22Rv1 (cell line): ENCODE measurements at regions not wholly inside any gene's neighbourhood (a gene's known extent, or its start where the extent isn't known, plus 50 kb on each side); places are given as distances from the start of the nearest gene placed in this dataset.

Source experiments
- H3K27ac ChIP-seq: fragments of 450-650 bp; 2 replicates; pipeline ENCODE4 v1.5.1; 2017
- CTCF ChIP-seq: fragments of 450-650 bp; IDR thresholded peaks from 2 replicates; pipeline ENCODE4 v1.5.1; 2017; ENCODE audit warnings: mild to moderate bottlenecking
- ZFX ChIP-seq: fragments of 450-650 bp; IDR thresholded peaks from 2 replicates; pipeline ENCODE4 v1.6.1; 2017; ENCODE audit warnings: antibody characterized with exemption, borderline replicate concordance

DNA sequence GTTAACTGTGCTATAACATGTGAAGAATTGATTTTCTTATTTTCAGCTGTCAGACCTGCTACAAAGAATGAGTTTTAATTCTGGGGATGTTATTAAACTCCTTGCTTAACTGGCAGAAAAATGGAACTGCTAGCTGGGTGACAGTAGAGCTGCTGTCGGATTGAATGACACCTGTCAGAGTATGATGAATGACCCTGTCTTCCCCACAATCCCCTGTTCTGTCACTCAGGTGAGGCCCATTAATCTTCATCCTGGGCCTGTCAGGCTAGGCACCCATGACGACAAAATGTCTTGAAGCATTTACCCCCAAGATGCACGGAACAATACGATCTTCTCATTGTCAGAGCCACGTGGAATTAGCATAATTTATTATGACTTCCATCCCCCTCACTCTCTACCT is 129.9 kb upstream of the ETAA1 start:
- no peak overlapping the region for H3K27ac ChIP-seq
- no peak for TF ChIP-seq CTCF
- no peak for TF ChIP-seq ZFX

DNA sequence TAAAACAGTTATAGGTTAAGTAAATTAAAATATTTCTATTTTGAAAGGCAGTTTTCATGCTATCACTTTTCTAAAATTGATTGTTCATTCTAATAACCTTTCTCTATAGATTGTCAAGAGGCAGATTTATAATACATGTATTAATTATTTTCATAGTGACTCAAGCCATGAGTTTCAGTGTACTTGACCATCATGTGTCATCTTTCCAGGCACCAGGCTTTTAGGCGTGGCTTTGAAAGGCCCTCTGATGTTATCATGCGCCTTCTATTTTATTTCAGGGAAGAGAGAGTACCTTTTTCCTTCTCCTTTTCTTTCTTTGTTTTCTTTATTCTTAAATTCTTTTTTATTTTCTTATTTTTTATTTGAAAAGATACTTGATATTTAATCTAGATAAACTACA is 128.3 kb upstream of the ETAA1 start:
- H3K27ac ChIP-seq: no peak overlapping the region
- TF ChIP-seq ZFX (no peak), CTCF (no peak)

DNA sequence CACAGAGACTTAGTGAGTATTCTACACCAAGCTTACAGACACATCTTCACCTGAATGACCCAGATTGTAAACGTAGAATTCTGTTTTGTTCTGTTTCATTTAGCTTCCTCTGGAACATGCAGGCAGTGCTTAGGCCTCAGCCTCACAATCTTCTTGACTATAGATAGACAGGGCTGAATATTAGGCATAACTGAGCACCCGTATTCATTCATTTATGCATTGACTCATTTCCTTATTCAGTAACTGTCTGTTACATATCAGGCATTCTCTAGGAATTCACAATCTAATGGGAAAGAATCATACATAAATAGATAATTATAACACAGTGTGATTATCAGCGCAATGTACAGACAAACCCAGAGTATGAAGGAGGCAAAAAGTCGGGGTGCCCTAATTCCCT is 124.9 kb upstream of the ETAA1 start:
- H3K27ac ChIP-seq: no peak overlapping the region
- no peak for TF ChIP-seq ZFX
- TF ChIP-seq CTCF: no peak

DNA sequence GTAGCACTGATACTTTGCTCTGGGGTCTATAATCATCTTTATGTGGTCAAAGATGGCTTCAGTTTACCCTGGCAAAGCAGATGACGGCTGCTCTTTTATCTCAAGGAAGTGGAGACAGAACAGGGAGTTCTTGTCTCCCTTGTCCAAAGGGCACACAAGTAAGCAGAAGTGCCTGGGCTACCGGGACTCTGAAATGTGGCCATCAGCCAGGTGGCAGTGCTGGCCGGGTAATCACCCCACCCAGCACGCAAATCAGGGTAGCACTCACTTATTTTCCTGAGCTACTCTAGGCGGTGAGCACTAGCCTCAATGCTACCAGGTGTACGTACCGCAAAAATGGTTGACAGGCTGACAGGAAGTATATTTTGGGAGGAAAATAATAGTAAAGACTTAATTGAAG is 119.7 kb upstream of the ETAA1 start:
- no peak for TF ChIP-seq CTCF
- no peak for TF ChIP-seq ZFX
- no peak overlapping the region for H3K27ac ChIP-seq

GRCh38 chr2:67281101-67281500 is 116.0 kb upstream of the ETAA1 start:
- H3K27ac ChIP-seq: no peak overlapping the region
- no peak for TF ChIP-seq CTCF
- no peak for TF ChIP-seq ZFX

- no peak for TF ChIP-seq ZFX
- no peak for TF ChIP-seq CTCF
- H3K27ac ChIP-seq: no peak overlapping the region
Observed at GRCh38 chr2:67283641-67284040, 113.5 kb upstream of the ETAA1 start.

DNA sequence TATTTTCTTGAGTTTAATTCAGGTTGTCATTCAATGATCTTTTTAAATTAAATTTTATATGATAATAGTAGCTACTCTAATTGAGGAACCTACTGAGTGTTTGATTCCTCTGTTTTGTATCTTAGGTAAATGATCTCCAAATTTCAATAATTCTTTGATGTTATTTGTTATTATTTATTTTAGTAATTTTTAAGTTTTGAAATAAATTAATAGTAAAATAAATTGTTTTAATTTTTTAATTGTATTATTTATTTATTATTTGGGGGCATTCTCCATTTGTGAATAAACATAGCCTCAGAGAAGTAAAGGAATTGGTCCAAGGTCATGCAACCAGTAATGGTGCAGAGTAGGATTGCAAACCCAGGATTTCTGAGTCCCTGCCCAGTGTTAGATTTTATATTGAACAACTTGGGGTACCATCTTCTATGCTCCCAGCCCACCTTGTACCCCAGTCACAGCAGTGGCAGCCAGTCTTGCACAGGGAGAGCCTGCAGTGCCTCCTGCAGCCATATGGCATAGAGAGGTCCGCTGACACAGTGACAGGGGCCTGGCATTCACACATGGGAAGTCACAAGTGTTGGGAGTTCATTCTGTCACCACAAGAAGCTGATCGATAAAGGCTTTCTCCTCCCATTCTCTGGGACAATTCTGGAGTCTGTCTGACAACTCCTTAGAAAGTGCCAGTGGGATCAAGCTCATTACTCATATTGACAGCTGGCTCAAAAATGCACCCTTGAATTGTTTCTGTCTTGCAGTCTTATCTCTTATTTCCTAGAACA is 110.0 kb upstream of the ETAA1 start:
- no peak overlapping the region for H3K27ac ChIP-seq
- TF ChIP-seq CTCF (no peak), ZFX (no peak)
